ENCODE measurements at regions not wholly inside any gene's neighbourhood (a gene's known extent, or its start where the extent isn't known, plus 50 kb on each side); places are given as distances from the start of the nearest gene placed in this dataset.

- TF ChIP-seq CTCF (IDR thresholded peaks at IDR 0.05) (no peak), EP300 (IDR thresholded peaks at IDR 0.05) (no peak)
Observed at GRCh38 chr12:124420996-124421674, 126.2 kb downstream of the RFLNA start.
